ENCODE measurements at regions not wholly inside any gene's neighbourhood (a gene's known extent, or its start where the extent isn't known, plus 50 kb on each side); places are given as distances from the start of the nearest gene placed in this dataset.

DNA sequence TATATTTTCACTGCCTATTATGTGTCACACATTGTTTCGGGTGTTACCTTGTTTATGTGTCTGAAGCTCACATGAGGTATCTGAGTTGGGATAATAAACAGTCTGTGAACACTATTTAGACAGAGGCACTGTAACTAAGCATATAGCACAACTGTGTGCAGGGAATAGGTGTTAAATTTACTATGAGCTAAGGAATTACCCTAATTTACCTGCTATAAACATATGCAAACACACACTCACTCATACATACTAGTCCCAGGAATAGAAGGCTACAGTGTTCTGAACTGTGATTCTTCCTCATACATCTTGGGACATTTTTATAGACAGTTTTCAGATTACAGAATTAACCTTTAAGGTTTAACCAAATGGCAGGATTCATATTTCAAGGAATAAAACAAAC lies 127.6 kb upstream of the SPANXN4 start:
- TF ChIP-seq, protein P1, sequence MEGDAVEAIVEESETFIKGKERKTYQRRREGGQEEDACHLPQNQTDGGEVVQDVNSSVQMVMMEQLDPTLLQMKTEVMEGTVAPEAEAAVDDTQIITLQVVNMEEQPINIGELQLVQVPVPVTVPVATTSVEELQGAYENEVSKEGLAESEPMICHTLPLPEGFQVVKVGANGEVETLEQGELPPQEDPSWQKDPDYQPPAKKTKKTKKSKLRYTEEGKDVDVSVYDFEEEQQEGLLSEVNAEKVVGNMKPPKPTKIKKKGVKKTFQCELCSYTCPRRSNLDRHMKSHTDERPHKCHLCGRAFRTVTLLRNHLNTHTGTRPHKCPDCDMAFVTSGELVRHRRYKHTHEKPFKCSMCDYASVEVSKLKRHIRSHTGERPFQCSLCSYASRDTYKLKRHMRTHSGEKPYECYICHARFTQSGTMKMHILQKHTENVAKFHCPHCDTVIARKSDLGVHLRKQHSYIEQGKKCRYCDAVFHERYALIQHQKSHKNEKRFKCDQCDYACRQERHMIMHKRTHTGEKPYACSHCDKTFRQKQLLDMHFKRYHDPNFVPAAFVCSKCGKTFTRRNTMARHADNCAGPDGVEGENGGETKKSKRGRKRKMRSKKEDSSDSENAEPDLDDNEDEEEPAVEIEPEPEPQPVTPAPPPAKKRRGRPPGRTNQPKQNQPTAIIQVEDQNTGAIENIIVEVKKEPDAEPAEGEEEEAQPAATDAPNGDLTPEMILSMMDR (IDR thresholded peaks at IDR 0.05) = no peak
- no peak for TF ChIP-seq EZH2phosphoT487 (IDR thresholded peaks at IDR 0.05)
